Spleen (tissue), 7 donors: ENCODE measurements at regions not wholly inside any gene's neighbourhood (a gene's known extent, or its start where the extent isn't known, plus 50 kb on each side); places are given as distances from the start of the nearest gene placed in this dataset.

Source experiments
- CTCF ChIP-seq, 11 experiments: fragments of 200-600 bp in 7 of 11; fragments of 450-650 bp in 4 of 11; sonication (generic) in 4 of 11; IDR thresholded peaks in 8 of 11; conservative IDR thresholded peaks in 3 of 11; 1 replicate in 7 of 11; 2 replicates in 4 of 11; pipeline versions ENCODE4 v1.4.0 to v1.8.0; 2016 to 2021; ENCODE audit warnings: antibody characterized with exemption in 11 of 11, inconsistent platforms in 4 of 11, mild to moderate bottlenecking in 1 of 11
- POLR2A ChIP-seq, 3 donors: fragments of 450-650 bp; IDR thresholded peaks; one replicate each; pipeline ENCODE4 v1.5.1; 2017; ENCODE audit warnings: antibody characterized with exemption in 3 of 3, mild to moderate bottlenecking in 1 of 3
- POLR2AphosphoS5 ChIP-seq, 3 donors: sonication (generic); formaldehyde crosslinking; IDR thresholded peaks; one replicate each; pipeline ENCODE4 v1.5.1; 2017; ENCODE audit warnings: antibody characterized with exemption in 3 of 3
- donor health status: DM: no; HTN: no; CAD: no; lungs with moderate emphysema.
- donor health status: DM: no; HTN: no; CAD: no.
- donor health status: DM: no; HTN: no; CAD: no.

GRCh38 chr2:147575106-147575505 lies 269.7 kb upstream of the ACVR2A start:
- TF ChIP-seq CTCF (IDR thresholded peaks at IDR 0.05 in 8 of 11, conservative IDR thresholded peaks at IDR 0.05 in 3 of 11) (no peak), POLR2A (IDR thresholded peaks at IDR 0.05) (no peak), POLR2AphosphoS5 (IDR thresholded peaks at IDR 0.05) (no peak)
